Neural cell (in vitro differentiated cells): ENCODE measurements at regions not wholly inside any gene's neighbourhood (a gene's known extent, or its start where the extent isn't known, plus 50 kb on each side); places are given as distances from the start of the nearest gene placed in this dataset.

Experiments
- H2AFZ ChIP-seq: fragments of 200-600, 300-800 bp; sonication (generic), shearing (Covaris generic); 2 replicates; pipeline ENCODE4 v1.6.0; 2014; ENCODE audit warnings: low read depth, mild to moderate bottlenecking, antibody characterized with exemption, low read length, moderate library complexity
- H3F3A ChIP-seq: fragments of 200-600 bp; shearing (Covaris generic); 2 replicates; pipeline ENCODE4 v1.6.1; 2016; ENCODE audit warnings: mild to moderate bottlenecking, moderate library complexity, mixed read lengths, antibody characterized with exemption, low read length; ENCODE audit not compliant: insufficient read depth, poor library complexity, severe bottlenecking
- H3K27ac ChIP-seq: fragments of 200-600, 300-800 bp; sonication (generic), shearing (Covaris generic); 2 replicates; pipeline ENCODE4 v1.5.1; 2014; ENCODE audit warnings: mild to moderate bottlenecking, low read length, moderate library complexity
- H3K27me3 ChIP-seq: fragments of 300-800, 200-600 bp; sonication (generic), shearing (Covaris generic); 2 replicates; pipeline ENCODE4 v1.6.0; 2014; ENCODE audit warnings: mild to moderate bottlenecking, low read depth, low read length, moderate library complexity; ENCODE audit not compliant: insufficient read depth
- H3K36me3 ChIP-seq: fragments of 300-800, 200-600 bp; sonication (generic), shearing (Covaris generic); 2 replicates; pipeline ENCODE4 v1.5.1; 2014; ENCODE audit warnings: mild to moderate bottlenecking, antibody characterized with exemption, low read length, moderate library complexity; ENCODE audit not compliant: insufficient read depth
- H3K4me2 ChIP-seq: fragments of 300-800, 200-600 bp; sonication (generic), shearing (Covaris generic); 2 replicates; pipeline ENCODE4 v1.6.0; 2014; ENCODE audit warnings: mild to moderate bottlenecking, low read length
- H3K4me3 ChIP-seq: fragments of 300-800, 200-600 bp; sonication (generic), shearing (Covaris generic); 2 replicates; pipeline ENCODE4 v1.5.1; 2014; ENCODE audit warnings: mild to moderate bottlenecking, low read length, moderate library complexity
- H3K79me2 ChIP-seq: fragments of 200-600 bp; shearing (Covaris generic); replicated peaks from 2 replicates; pipeline ENCODE4 v1.6.0; 2014; ENCODE audit warnings: mild to moderate bottlenecking, low read length, moderate library complexity; ENCODE audit not compliant: insufficient read depth
- H3K9ac ChIP-seq: fragments of 300-800, 200-600 bp; sonication (generic), shearing (Covaris generic); 2 replicates; pipeline ENCODE4 v1.6.1; 2016; ENCODE audit warnings: mild to moderate bottlenecking, low read length, mixed read lengths
- H3K9me2 ChIP-seq: fragments of 200-600 bp; shearing (Covaris generic); 2 replicates; pipeline ENCODE4 v1.6.1; 2016; ENCODE audit warnings: mild to moderate bottlenecking, low read length, mixed read lengths; ENCODE audit not compliant: insufficient read depth
- H3K9me3 ChIP-seq: fragments of 200-600, 300-800 bp; sonication (generic), shearing (Covaris generic); 2 replicates; pipeline ENCODE4 v1.6.1; 2016; ENCODE audit warnings: mild to moderate bottlenecking, mixed run types, low read length, moderate library complexity, mixed read lengths
- H4K20me1 ChIP-seq: fragments of 200-600 bp; shearing (Covaris generic); 2 replicates; pipeline ENCODE4 v1.6.1; 2016; ENCODE audit warnings: mild to moderate bottlenecking, mixed run types; ENCODE audit not compliant: insufficient read depth
- EP300 ChIP-seq: fragments of 450-650 bp; conservative IDR thresholded peaks from 2 replicates; pipeline ENCODE4 v1.6.1; 2014; ENCODE audit warnings: antibody characterized with exemption, mild to moderate bottlenecking, moderate library complexity; ENCODE audit not compliant: poor library complexity, severe bottlenecking
- EZH2 ChIP-seq: fragments of 200-600, 300-800 bp; shearing (Covaris generic), sonication (generic); IDR thresholded peaks from 2 replicates; pipeline ENCODE4 v1.6.1; 2014; ENCODE audit warnings: antibody characterized with exemption, low read length, borderline replicate concordance, mild to moderate bottlenecking; ENCODE audit not compliant: insufficient read depth, poor library complexity, severe bottlenecking
- MXI1 ChIP-seq: fragments of 450-650 bp; conservative IDR thresholded peaks from 2 replicates; pipeline ENCODE4 v1.6.1; 2014; ENCODE audit warnings: antibody characterized with exemption, mild to moderate bottlenecking; ENCODE audit not compliant: poor library complexity, severe bottlenecking
- POLR2AphosphoS5 ChIP-seq: IDR thresholded peaks from 2 replicates; pipeline ENCODE4 v1.6.1; 2012
- RAD21 ChIP-seq: fragments of 450-650 bp; conservative IDR thresholded peaks from 2 replicates; pipeline ENCODE4 v1.6.1; 2014; ENCODE audit warnings: antibody characterized with exemption, mild to moderate bottlenecking, moderate library complexity
- SMC3 ChIP-seq: fragments of 450-650 bp; conservative IDR thresholded peaks from 2 replicates; pipeline ENCODE4 v1.6.1; 2014; ENCODE audit warnings: antibody characterized with exemption, mild to moderate bottlenecking, moderate library complexity; ENCODE audit not compliant: poor library complexity
- TAF1 ChIP-seq: IDR thresholded peaks from 2 replicates; pipeline ENCODE4 v1.6.1; 2012; ENCODE audit warnings: low read depth
- TF ChIP-seq, protein P1 (sequence below): fragments of 450-650 bp; IDR thresholded peaks from 2 replicates; pipeline ENCODE4 v1.5.1; 2014; ENCODE audit warnings: antibody characterized with exemption, mild to moderate bottlenecking, moderate library complexity; ENCODE audit not compliant: poor library complexity, severe bottlenecking
- TF ChIP-seq, protein P2 (sequence below): IDR thresholded peaks from 2 replicates; pipeline ENCODE4 v1.6.1; 2012; ENCODE audit warnings: borderline replicate concordance

DNA sequence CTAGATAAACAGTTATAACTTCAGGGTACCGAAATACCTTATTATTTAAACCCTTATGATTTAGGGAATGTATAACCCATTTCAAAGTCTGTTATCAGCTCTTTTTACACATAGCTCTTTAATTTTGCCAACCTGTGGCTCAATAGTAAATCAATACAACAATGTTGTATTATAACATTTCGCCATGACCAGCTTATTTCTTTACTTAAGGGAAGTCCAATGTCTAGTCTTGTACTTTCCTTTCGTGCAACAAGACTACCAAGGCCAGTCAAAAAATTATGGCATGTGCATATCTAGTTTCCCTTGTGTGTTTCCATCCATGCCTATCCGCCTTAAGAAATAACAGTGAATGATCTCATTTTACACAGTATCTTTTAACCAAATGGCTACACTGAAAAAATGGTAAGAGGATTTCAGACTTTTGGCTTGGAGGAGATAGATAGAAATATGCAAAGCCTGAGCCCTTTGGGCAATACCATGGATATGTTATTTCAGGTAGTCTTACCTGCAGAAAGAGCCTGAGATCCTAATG, 239.5 kb upstream of the RPS23 start:
- TF ChIP-seq POLR2AphosphoS5 (no peak), EP300 (no peak), SMC3 (no peak), EZH2 (no peak), RAD21 (no peak), TAF1 (no peak), MXI1 (no peak)
- TF ChIP-seq, protein P1, sequence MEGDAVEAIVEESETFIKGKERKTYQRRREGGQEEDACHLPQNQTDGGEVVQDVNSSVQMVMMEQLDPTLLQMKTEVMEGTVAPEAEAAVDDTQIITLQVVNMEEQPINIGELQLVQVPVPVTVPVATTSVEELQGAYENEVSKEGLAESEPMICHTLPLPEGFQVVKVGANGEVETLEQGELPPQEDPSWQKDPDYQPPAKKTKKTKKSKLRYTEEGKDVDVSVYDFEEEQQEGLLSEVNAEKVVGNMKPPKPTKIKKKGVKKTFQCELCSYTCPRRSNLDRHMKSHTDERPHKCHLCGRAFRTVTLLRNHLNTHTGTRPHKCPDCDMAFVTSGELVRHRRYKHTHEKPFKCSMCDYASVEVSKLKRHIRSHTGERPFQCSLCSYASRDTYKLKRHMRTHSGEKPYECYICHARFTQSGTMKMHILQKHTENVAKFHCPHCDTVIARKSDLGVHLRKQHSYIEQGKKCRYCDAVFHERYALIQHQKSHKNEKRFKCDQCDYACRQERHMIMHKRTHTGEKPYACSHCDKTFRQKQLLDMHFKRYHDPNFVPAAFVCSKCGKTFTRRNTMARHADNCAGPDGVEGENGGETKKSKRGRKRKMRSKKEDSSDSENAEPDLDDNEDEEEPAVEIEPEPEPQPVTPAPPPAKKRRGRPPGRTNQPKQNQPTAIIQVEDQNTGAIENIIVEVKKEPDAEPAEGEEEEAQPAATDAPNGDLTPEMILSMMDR: no peak
- TF ChIP-seq, protein P2, sequence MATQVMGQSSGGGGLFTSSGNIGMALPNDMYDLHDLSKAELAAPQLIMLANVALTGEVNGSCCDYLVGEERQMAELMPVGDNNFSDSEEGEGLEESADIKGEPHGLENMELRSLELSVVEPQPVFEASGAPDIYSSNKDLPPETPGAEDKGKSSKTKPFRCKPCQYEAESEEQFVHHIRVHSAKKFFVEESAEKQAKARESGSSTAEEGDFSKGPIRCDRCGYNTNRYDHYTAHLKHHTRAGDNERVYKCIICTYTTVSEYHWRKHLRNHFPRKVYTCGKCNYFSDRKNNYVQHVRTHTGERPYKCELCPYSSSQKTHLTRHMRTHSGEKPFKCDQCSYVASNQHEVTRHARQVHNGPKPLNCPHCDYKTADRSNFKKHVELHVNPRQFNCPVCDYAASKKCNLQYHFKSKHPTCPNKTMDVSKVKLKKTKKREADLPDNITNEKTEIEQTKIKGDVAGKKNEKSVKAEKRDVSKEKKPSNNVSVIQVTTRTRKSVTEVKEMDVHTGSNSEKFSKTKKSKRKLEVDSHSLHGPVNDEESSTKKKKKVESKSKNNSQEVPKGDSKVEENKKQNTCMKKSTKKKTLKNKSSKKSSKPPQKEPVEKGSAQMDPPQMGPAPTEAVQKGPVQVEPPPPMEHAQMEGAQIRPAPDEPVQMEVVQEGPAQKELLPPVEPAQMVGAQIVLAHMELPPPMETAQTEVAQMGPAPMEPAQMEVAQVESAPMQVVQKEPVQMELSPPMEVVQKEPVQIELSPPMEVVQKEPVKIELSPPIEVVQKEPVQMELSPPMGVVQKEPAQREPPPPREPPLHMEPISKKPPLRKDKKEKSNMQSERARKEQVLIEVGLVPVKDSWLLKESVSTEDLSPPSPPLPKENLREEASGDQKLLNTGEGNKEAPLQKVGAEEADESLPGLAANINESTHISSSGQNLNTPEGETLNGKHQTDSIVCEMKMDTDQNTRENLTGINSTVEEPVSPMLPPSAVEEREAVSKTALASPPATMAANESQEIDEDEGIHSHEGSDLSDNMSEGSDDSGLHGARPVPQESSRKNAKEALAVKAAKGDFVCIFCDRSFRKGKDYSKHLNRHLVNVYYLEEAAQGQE: no peak
- Histone ChIP-seq H4K20me1 (no peaks in the 10 kb centered on the region), H3K4me3 (no peak overlapping the region), H3K9me2 (no peaks in the 10 kb centered on the region), H3K4me2 (no peak overlapping the region), H3K79me2 (no peaks in the 10 kb centered on the region), H3K36me3 (no peaks in the 10 kb centered on the region), H3K27ac (no peak overlapping the region), H3K9ac (no peak overlapping the region), H3K9me3 (no peaks in the 10 kb centered on the region), H3K27me3 (no peaks in the 10 kb centered on the region), H2AFZ (no peak overlapping the region), H3F3A (no peaks in the 10 kb centered on the region)

DNA sequence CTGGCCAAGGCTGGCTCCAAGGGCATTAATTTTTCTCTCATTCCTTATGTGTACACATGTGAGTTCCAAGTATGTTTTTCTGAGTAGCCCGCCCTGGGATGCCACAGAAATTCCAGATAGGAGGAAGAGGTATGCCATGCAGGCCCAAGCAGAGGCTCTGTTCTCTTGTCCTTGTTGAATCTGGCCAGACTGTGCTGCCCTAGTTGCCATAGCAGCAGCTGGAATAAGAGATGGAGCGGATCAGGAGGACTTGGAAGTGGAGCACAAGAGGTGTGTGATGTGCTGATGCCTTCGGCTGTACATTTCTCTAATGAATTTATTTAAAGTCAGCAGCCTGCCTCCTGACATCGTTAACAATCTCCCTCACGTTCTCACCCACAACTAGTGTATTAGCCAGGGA, 235.6 kb upstream of the RPS23 start:
- no peak overlapping the region for H3K9ac ChIP-seq
- H2AFZ ChIP-seq: no peak overlapping the region
- H3K4me2 ChIP-seq: no peak overlapping the region
- H3K36me3 ChIP-seq: no peaks in the 10 kb centered on the region
- H3F3A ChIP-seq: no peaks in the 10 kb centered on the region
- H3K4me3 ChIP-seq: no peak overlapping the region
- TF ChIP-seq, protein P2: no peak
- TF ChIP-seq POLR2AphosphoS5 (no peak), MXI1 (no peak), TAF1 (no peak), EZH2 (no peak), SMC3 (no peak), RAD21 (no peak), EP300 (no peak)
- TF ChIP-seq, protein P1: no peak
- no peaks in the 10 kb centered on the region for H3K9me2 ChIP-seq
- no peaks in the 10 kb centered on the region for H3K9me3 ChIP-seq
- H4K20me1 ChIP-seq: no peaks in the 10 kb centered on the region
- H3K27me3 ChIP-seq: no peaks in the 10 kb centered on the region
- H3K27ac ChIP-seq: no peak overlapping the region
- no peaks in the 10 kb centered on the region for H3K79me2 ChIP-seq
